GM18505 (cell line): ENCODE measurements at regions not wholly inside any gene's neighbourhood (a gene's known extent, or its start where the extent isn't known, plus 50 kb on each side); places are given as distances from the start of the nearest gene placed in this dataset.
A peak's percentile ranks its signal among the peaks of the same experiment; 100 is the strongest.

ENCODE experiments used
- ATAC-seq: cut with Tn5 transposase; IDR thresholded peaks from one replicate; pipeline ENCODE4 v1.9.1; 2021; ENCODE audit not compliant: unreplicated experiment
- POLR2A ChIP-seq: IDR thresholded peaks from 4 replicates; pipeline ENCODE4 v1.6.1; 2011; ENCODE audit warnings: borderline replicate concordance; ENCODE audit not compliant: insufficient read depth, insufficient read length; ENCODE audit errors: extremely low read depth

GRCh38 chr5:93892481-93892880 lies 151.1 kb upstream of the POU5F2 start:
- ATAC-seq, result no peak
- TF ChIP-seq POLR2A, result no peak

DNA sequence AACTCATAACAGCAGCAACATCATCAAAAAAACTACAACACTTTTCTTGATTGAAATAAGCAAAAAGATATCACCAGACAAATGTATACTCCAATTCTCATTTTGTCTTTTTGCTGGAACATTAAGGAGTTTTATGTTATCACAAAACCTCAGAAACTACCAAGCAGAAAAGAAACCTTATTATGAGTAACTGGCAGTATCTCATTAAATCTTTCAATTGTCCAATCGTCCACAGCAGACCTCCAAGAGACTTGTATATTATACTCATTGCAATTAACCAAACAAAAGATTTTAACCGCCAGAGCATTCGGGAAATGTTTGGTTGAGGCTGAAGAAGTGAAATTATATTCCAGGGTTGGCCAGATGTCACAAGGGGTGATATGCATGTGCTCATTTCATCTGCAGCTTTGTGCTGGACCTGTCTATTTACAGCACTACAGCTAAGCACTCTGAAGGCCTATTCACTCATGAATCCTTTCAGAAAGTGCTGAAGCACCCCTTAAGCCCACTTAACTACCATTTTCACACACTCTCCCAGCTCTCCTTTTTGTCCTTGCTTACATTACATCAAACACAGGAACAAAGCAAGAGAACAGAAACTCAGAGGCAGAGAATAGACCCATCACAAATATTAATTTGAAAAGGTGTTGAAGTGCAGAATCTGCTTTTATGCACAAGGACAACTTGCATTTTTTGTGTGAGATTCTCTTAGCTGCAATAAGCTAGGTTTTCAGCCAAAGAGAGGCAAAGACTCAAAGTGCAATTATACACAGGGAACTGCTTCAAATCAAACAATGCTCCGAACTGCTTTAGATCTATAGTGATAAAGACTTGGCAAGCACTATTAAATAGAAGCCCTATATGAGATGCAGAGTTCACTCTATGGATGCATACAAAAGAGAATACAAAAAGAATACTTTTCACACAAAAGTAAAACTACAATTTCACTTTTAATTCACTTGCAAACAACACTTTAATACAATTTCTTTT lies 150.4 kb upstream of the POU5F2 start:
- no peak for ATAC-seq
- no peak for TF ChIP-seq POLR2A

GRCh38 chr5:93890657-93891056 lies 149.3 kb upstream of the POU5F2 start:
- no peak for TF ChIP-seq POLR2A
- no peak for ATAC-seq

DNA sequence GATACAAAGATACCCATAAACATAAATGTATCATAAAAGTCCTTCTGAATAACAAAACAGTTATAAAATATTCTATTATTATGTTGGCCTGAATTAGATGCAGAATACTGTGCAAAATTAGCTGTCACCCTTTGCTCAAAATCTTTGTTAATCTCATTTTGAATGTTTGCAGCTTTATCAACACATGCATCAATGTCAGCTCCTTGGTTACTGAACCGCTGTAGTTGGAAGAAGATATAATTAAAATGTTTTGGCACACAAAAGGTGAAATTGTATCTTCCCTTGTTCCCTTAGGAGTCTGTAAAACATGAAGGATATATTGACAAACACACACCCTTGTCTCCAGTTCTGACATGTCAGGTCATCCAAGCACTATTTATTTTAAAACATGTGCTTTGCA lies 146.3 kb upstream of the POU5F2 start:
- TF ChIP-seq POLR2A, result no peak
- no peak for ATAC-seq

DNA sequence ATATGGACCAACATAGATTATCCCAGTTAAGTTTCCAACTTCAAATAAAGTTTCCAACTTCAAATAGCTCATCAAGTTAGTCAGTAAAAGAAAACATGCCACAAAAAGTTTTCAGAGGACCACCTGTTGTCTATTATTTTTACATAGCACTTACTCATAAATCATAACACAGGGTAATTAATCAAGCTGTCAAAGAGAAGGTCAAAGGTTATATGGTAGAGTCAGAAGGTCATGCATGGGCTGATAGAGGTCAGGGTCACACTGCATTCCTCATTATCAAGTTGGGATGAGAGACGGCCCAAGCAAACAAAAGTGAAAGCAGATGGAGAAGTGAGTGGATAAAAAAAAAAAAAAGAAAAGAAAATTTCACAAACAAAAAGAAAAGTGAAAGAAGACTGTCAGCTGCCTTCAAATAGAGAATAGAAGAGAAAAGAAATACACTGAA lies 145.5 kb upstream of the POU5F2 start:
- no peak for TF ChIP-seq POLR2A
- no peak for ATAC-seq

GRCh38 chr5:93886098-93886806 lies 144.9 kb upstream of the POU5F2 start:
- TF ChIP-seq POLR2A, result no peak
- ATAC-seq, result no peak

- TF ChIP-seq POLR2A, result no peak
- ATAC-seq, result no peak
Measured at GRCh38 chr5:93884254-93884653, 142.9 kb upstream of the POU5F2 start.

GRCh38 chr5:93883459-93883858 lies 142.1 kb upstream of the POU5F2 start:
- TF ChIP-seq POLR2A, result no peak
- ATAC-seq, result no peak

- TF ChIP-seq POLR2A, result no peak
- ATAC-seq, result no peak
Measured at GRCh38 chr5:93875693-93876092, 134.3 kb upstream of the POU5F2 start.

- peak; percentile 55 for ATAC-seq
- no peak for TF ChIP-seq POLR2A
Measured at GRCh38 chr5:93874491-93874890, 133.1 kb upstream of the POU5F2 start.

DNA sequence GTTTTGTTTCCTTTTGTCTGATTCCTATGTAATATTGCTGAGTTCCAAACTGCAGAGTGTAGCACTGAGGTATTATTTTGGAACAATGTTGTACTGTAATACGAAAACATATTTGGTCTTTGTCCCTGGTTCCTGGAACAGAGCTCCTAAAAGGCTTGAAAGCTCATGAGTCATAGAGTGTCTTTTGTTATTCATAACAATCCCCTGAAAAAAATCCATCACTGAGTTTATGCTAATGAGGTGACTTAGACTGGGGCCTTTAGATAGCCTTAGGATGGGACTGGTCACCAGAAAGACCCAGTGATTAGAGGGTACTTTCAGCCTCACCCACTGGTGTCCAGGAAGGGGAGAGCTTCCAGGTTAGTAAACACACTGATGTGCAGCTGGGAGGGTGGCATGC lies 132.7 kb upstream of the POU5F2 start:
- no peak for TF ChIP-seq POLR2A

DNA sequence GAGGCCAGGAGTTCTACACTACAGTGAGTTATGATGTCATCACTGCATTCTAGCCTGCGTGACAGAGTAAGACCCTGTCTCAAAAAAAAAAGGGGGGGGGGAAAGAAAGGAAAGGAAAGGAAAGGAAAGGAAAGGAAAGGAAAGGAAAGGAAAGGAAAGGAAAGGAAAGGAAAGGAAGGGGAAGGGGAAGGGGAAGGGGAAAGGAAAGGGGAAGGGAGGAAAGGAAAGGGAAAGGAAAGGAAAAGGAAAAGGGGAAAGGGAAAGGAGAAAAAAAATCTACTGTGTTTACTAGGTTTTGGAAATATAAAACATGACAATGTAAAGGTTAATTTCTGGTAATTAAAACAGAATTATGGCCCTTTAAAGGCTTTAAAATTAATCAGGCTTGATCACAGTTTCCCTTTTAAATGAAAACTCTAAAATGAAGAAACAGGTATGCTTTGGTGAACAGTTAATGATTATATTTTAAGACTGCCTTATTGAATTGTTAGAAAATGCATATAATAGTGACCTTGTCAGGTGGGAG lies 131.9 kb upstream of the POU5F2 start:
- ATAC-seq, result no peak
- no peak for TF ChIP-seq POLR2A

More for the DNA sequence above, 132.7 kb upstream of the POU5F2 start:
- peak; percentile 85 for ATAC-seq

DNA sequence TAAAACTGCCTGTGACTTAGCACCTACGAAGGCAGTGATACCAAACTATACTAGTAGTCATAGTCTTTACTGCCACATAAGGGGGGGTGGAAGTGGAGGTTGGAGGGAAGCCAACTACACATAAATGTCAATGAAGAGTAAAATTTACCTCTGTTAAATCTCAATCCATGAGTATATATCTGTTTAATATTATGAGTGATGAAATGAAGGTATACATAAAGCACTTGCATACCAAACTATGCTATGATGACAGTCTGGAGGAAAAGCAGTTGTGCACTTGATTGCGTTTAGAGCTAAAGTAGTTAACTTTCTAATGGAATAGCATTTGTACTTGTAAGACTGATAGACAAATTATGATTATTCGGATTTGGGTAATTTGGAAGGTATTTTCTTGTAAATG lies 129.2 kb upstream of the POU5F2 start:
- ATAC-seq, result no peak
- no peak for TF ChIP-seq POLR2A

- TF ChIP-seq POLR2A, result no peak
- ATAC-seq, result no peak
Measured at GRCh38 chr5:93868851-93869250, 127.5 kb upstream of the POU5F2 start.

- ATAC-seq, result no peak
Measured at GRCh38 chr5:93850311-93850710, 108.9 kb upstream of the POU5F2 start.

More at GRCh38 chr5:93850311-93850710, 108.9 kb upstream of the POU5F2 start:
- no peak for TF ChIP-seq POLR2A
